ENCODE measurements at regions not wholly inside any gene's neighbourhood (a gene's known extent, or its start where the extent isn't known, plus 50 kb on each side); places are given as distances from the start of the nearest gene placed in this dataset.
"Not testable (repeated sequence)": the region's sequence is repeated elsewhere in the genome, so short reads cannot be mapped to it uniquely, and the experiment has no call there.

GRCh38 chr15:50845181-50845580 is 63.3 kb upstream of the AP4E1 start:
- H3K9ac ChIP-seq (ENCODE audit: low read depth, low read length, poor library complexity); H3K4ac ChIP-seq (ENCODE audit: low read length); H3K18ac ChIP-seq (ENCODE audit: low read length); H2AFZ ChIP-seq (ENCODE audit: low read length); H3K23ac ChIP-seq (ENCODE audit: low read depth, low read length, poor library complexity); H4K91ac ChIP-seq (ENCODE audit: low read depth, low read length, poor library complexity); H3K27me3 ChIP-seq (ENCODE audit: control insufficient read depth in 3 of 3, insufficient read depth in 3 of 3, low read depth in 1 of 3, low read length in 3 of 3); H3K4me1 ChIP-seq (ENCODE audit: control insufficient read depth in 2 of 2, insufficient read depth in 1 of 2, low read depth in 1 of 2, low read length in 2 of 2); H2AK5ac ChIP-seq (ENCODE audit: low read depth, low read length); H4K8ac ChIP-seq (ENCODE audit: low read depth, low read length); H3K4me2 ChIP-seq (ENCODE audit: insufficient read depth, low read length, poor library complexity, severe bottlenecking); H3K36me3 ChIP-seq (replicated peaks in 1 of 2; ENCODE audit: control insufficient read depth in 2 of 2, insufficient read depth in 2 of 2, low read length in 2 of 2); H3K9me3 ChIP-seq (replicated peaks in 1 of 2; ENCODE audit: control insufficient read depth in 2 of 2, insufficient read depth in 1 of 2, low read depth in 1 of 2, low read length in 2 of 2); H3K4me3 ChIP-seq (ENCODE audit: low read length in 2 of 2); H2BK12ac ChIP-seq (ENCODE audit: low read length); H2BK5ac ChIP-seq (ENCODE audit: low read length); H2BK15ac ChIP-seq (ENCODE audit: low read length); DNase-seq (ENCODE audit: low spot score); H3K14ac ChIP-seq (ENCODE audit: low read length); H2BK120ac ChIP-seq (ENCODE audit: low read depth, low read length); H3K79me1 ChIP-seq (ENCODE audit: low read depth, low read length); H3K27ac ChIP-seq (replicated peaks; ENCODE audit: low read length): not testable (repeated sequence)
- no CpG with 5 or more reads among the region's 1 CpG for WGBS, 2 donors (ENCODE audit: extremely low coverage in 2 of 2, insufficient read length in 2 of 2, insufficient replicate concordance in 1 of 2)

DNA sequence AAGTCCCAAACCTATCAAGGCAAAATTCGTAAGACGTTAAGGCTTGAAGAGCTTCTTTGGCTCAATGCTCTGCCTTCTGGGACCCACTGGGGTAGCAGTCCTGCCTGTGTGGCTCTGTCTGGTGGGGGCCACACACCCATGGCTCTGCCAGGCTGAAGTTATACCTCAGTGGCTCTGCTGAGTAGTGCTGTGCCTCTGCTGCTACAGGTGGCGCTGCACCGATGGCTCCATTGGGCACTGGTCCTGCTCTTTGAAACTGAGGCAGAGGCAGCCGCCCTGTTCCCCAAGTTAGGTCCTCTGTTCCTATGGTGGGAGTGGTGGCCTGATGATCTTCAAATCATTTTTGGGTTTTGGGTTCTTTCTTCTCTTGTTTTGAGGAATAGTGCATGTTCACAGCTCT is 68.0 kb upstream of the AP4E1 start:
- no peaks in the 10 kb centered on the region for H3K27me3 ChIP-seq (ENCODE audit: control insufficient read depth in 3 of 3, insufficient read depth in 3 of 3, low read depth in 1 of 3, low read length in 3 of 3)
- no peak overlapping the region for H3K4me3 ChIP-seq (ENCODE audit: low read length in 2 of 2)
- no peak overlapping the region for H4K91ac ChIP-seq (ENCODE audit: low read depth, low read length, poor library complexity)
- H2BK12ac ChIP-seq (ENCODE audit: low read length), result no peak overlapping the region
- H4K8ac ChIP-seq (ENCODE audit: low read depth, low read length), result no peak overlapping the region
- DNase-seq (ENCODE audit: low spot score), result no peak
- no peak overlapping the region for H3K4ac ChIP-seq (ENCODE audit: low read length)
- no peak overlapping the region for H3K4me2 ChIP-seq (ENCODE audit: insufficient read depth, low read length, poor library complexity, severe bottlenecking)
- no peak overlapping the region for H2BK5ac ChIP-seq (ENCODE audit: low read length)
- no peak overlapping the region for H2BK120ac ChIP-seq (ENCODE audit: low read depth, low read length)
- H2AK5ac ChIP-seq (ENCODE audit: low read depth, low read length), result no peak overlapping the region
- no peaks in the 10 kb centered on the region for H3K79me1 ChIP-seq (ENCODE audit: low read depth, low read length)
- H3K27ac ChIP-seq (replicated peaks; ENCODE audit: low read length), result no peak overlapping the region
- no CpG with 5 or more reads among the region's 5 CpGs for WGBS, 2 donors (ENCODE audit: extremely low coverage in 2 of 2, insufficient read length in 2 of 2, insufficient replicate concordance in 1 of 2)
- no peaks in the 10 kb centered on the region for H3K4me1 ChIP-seq (ENCODE audit: control insufficient read depth in 2 of 2, insufficient read depth in 1 of 2, low read depth in 1 of 2, low read length in 2 of 2)
- no peak overlapping the region for H2BK15ac ChIP-seq (ENCODE audit: low read length)
- no peak overlapping the region for H2AFZ ChIP-seq (ENCODE audit: low read length)
- H3K9me3 ChIP-seq (replicated peaks in 1 of 2; ENCODE audit: control insufficient read depth in 2 of 2, insufficient read depth in 1 of 2, low read depth in 1 of 2, low read length in 2 of 2), result no peaks in the 10 kb centered on the region
- H3K23ac ChIP-seq (ENCODE audit: low read depth, low read length, poor library complexity), result no peak overlapping the region
- H3K18ac ChIP-seq (ENCODE audit: low read length), result no peak overlapping the region
- H3K14ac ChIP-seq (ENCODE audit: low read length), result no peak overlapping the region
- no peaks in the 10 kb centered on the region for H3K36me3 ChIP-seq (replicated peaks in 1 of 2; ENCODE audit: control insufficient read depth in 2 of 2, insufficient read depth in 2 of 2, low read length in 2 of 2)
- peak overlapping the region; percentile 44 for H3K9ac ChIP-seq (ENCODE audit: low read depth, low read length, poor library complexity)

DNA sequence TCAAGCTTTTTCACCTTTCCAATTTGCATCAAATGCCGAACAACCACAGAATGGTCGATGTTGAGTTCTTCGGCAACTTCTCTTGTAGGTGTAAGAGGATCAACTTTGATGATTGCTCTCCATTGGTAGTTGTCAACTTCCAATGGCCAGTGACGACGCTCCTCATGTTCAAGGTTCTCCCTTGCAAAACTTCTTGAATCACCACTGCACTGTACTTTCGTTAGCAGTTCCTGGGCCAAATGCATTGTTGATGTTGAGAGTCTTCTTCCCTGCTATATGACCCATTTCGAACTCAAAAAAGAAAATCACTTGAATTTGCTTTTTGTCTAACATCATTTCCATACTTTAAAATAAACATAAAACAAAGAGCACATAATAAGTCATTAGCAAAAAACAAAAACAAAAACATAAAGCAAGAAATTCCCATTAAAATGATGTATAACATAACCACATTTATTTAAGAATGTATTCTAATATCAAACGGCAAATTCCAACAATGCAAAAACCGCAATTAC is 71.2 kb upstream of the AP4E1 start:
- no peak overlapping the region for H3K18ac ChIP-seq (ENCODE audit: low read length)
- H3K27ac ChIP-seq (replicated peaks; ENCODE audit: low read length), result no peak overlapping the region
- no peaks in the 10 kb centered on the region for H3K4me1 ChIP-seq (ENCODE audit: control insufficient read depth in 2 of 2, insufficient read depth in 1 of 2, low read depth in 1 of 2, low read length in 2 of 2)
- H3K4me2 ChIP-seq (ENCODE audit: insufficient read depth, low read length, poor library complexity, severe bottlenecking), result no peak overlapping the region
- no peak overlapping the region for H4K91ac ChIP-seq (ENCODE audit: low read depth, low read length, poor library complexity)
- no peaks in the 10 kb centered on the region for H3K27me3 ChIP-seq (ENCODE audit: control insufficient read depth in 3 of 3, insufficient read depth in 3 of 3, low read depth in 1 of 3, low read length in 3 of 3)
- H3K9ac ChIP-seq (ENCODE audit: low read depth, low read length, poor library complexity), result no peak overlapping the region
- no peak overlapping the region for H4K8ac ChIP-seq (ENCODE audit: low read depth, low read length)
- no CpG with 5 or more reads among the region's 9 CpGs for WGBS, 2 donors (ENCODE audit: extremely low coverage in 2 of 2, insufficient read length in 2 of 2, insufficient replicate concordance in 1 of 2)
- no peaks in the 10 kb centered on the region for H3K36me3 ChIP-seq (replicated peaks in 1 of 2; ENCODE audit: control insufficient read depth in 2 of 2, insufficient read depth in 2 of 2, low read length in 2 of 2)
- no peak overlapping the region for H2BK120ac ChIP-seq (ENCODE audit: low read depth, low read length)
- no peak overlapping the region for H3K4me3 ChIP-seq (ENCODE audit: low read length in 2 of 2)
- H3K4ac ChIP-seq (ENCODE audit: low read length), result no peak overlapping the region
- H3K23ac ChIP-seq (ENCODE audit: low read depth, low read length, poor library complexity), result no peak overlapping the region
- H3K14ac ChIP-seq (ENCODE audit: low read length), result no peak overlapping the region
- no peak overlapping the region for H2AK5ac ChIP-seq (ENCODE audit: low read depth, low read length)
- DNase-seq (ENCODE audit: low spot score), result no peak
- H2BK15ac ChIP-seq (ENCODE audit: low read length), result no peak overlapping the region
- no peak overlapping the region for H2BK12ac ChIP-seq (ENCODE audit: low read length)
- H3K79me1 ChIP-seq (ENCODE audit: low read depth, low read length), result no peaks in the 10 kb centered on the region
- H2BK5ac ChIP-seq (ENCODE audit: low read length), result no peak overlapping the region
- H3K9me3 ChIP-seq (replicated peaks in 1 of 2; ENCODE audit: control insufficient read depth in 2 of 2, insufficient read depth in 1 of 2, low read depth in 1 of 2, low read length in 2 of 2), result no peaks in the 10 kb centered on the region
- H2AFZ ChIP-seq (ENCODE audit: low read length), result no peak overlapping the region

DNA sequence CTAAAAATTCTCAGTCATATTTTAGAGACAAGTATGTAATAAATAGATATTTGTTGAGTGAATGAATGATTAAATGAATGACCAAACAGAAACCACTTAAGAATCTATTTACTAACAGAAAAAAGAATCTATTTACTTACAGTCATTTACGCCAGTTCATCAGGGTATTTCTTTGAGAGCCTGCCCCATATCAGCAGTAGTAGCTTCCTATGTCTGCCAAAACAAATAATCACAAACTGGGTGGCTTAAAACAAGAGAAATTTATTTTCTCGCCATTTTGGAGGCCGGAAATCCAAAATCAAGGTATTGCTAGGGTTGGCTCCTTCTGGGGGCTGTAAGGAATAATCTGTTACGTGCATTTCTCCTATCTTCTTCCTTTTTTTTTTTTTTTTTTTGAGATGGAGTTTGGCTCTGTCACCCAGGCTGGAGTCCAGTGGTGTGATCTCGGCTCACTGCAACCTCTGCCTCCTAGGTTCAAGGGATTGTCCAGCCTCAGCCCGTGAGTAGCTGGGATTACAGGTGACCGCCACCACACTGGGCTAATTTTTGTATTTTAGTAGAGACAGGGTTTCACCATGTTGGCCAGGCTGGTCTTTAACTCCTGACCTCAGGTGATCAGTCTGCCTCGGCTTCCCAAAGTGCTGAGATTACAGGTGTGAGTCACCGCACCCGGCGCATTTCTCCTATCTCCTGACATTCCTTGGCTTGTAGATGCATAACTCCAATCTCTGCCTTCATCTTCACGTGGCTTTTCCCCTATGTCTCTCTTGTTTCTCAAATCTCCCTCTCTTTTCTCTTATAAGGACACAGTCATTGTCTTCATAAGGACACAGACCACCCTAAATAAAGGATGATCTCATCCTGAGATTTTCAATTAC is 65.2 kb upstream of the SPPL2A start:
- Histone ChIP-seq H3K9me3 (replicated peaks in 1 of 2; ENCODE audit: control insufficient read depth in 2 of 2, insufficient read depth in 1 of 2, low read depth in 1 of 2, low read length in 2 of 2) (no peaks in the 10 kb centered on the region), H4K8ac (ENCODE audit: low read depth, low read length) (no peak overlapping the region), H2BK120ac (ENCODE audit: low read depth, low read length) (no peak overlapping the region), H2BK5ac (ENCODE audit: low read length) (no peak overlapping the region), H3K9ac (ENCODE audit: low read depth, low read length, poor library complexity) (no peak overlapping the region), H3K18ac (ENCODE audit: low read length) (no peak overlapping the region), H2AFZ (ENCODE audit: low read length) (no peak overlapping the region), H3K36me3 (replicated peaks in 1 of 2; ENCODE audit: control insufficient read depth in 2 of 2, insufficient read depth in 2 of 2, low read length in 2 of 2) (no peaks in the 10 kb centered on the region), H4K91ac (ENCODE audit: low read depth, low read length, poor library complexity) (no peak overlapping the region), H2AK5ac (ENCODE audit: low read depth, low read length) (no peak overlapping the region), H2BK15ac (ENCODE audit: low read length) (no peak overlapping the region), H3K27me3 (ENCODE audit: control insufficient read depth in 3 of 3, insufficient read depth in 3 of 3, low read depth in 1 of 3, low read length in 3 of 3) (no peaks in the 10 kb centered on the region), H3K79me1 (ENCODE audit: low read depth, low read length) (no peaks in the 10 kb centered on the region), H3K4me3 (ENCODE audit: low read length in 2 of 2) (no peak overlapping the region), H3K4me1 (ENCODE audit: control insufficient read depth in 2 of 2, insufficient read depth in 1 of 2, low read depth in 1 of 2, low read length in 2 of 2) (peaks cover 4 to 6% of the 10 kb centered on the region in 2 donors), H3K23ac (ENCODE audit: low read depth, low read length, poor library complexity) (no peak overlapping the region), H3K14ac (ENCODE audit: low read length) (no peak overlapping the region), H3K27ac (replicated peaks; ENCODE audit: low read length) (no peak overlapping the region), H3K4me2 (ENCODE audit: insufficient read depth, low read length, poor library complexity, severe bottlenecking) (no peak overlapping the region), H3K4ac (ENCODE audit: low read length) (no peak overlapping the region), H2BK12ac (ENCODE audit: low read length) (no peak overlapping the region)
- no CpG with 5 or more reads among the region's 12 CpGs for WGBS, 2 donors (ENCODE audit: extremely low coverage in 2 of 2, insufficient read length in 2 of 2, insufficient replicate concordance in 1 of 2)
- DNase-seq (ENCODE audit: low spot score), result no peak
